ENCODE measurements at regions not wholly inside any gene's neighbourhood (a gene's known extent, or its start where the extent isn't known, plus 50 kb on each side); places are given as distances from the start of the nearest gene placed in this dataset.
"Not testable (repeated sequence)": the region's sequence is repeated elsewhere in the genome, so short reads cannot be mapped to it uniquely, and the experiment has no call there.

GRCh38 chr10:131532745-131533341 is 221.3 kb upstream of the TCERG1L start:
- no peak for DNase-seq (ENCODE audit: low spot score)

GRCh38 chr10:131533846-131534526 is 222.5 kb upstream of the TCERG1L start:
- DNase-seq (ENCODE audit: low spot score), result no peak

GRCh38 chr10:131534836-131535235 is 223.3 kb upstream of the TCERG1L start:
- no peak for DNase-seq (ENCODE audit: low spot score)

- DNase-seq (ENCODE audit: low spot score), result no peak
Measured at GRCh38 chr10:131536676-131537075, 225.2 kb upstream of the TCERG1L start.

GRCh38 chr10:131537281-131537680 is 225.8 kb upstream of the TCERG1L start:
- no peak for DNase-seq (ENCODE audit: low spot score)

- DNase-seq (ENCODE audit: low spot score), result no peak
Measured at GRCh38 chr10:131544495-131544894, 233.0 kb upstream of the TCERG1L start.

- DNase-seq (ENCODE audit: low spot score), result no peak
Measured at GRCh38 chr10:131546086-131546810, 234.7 kb upstream of the TCERG1L start.

GRCh38 chr10:131547129-131547799 is 235.7 kb upstream of the TCERG1L start:
- no peak for DNase-seq (ENCODE audit: low spot score)

- DNase-seq (ENCODE audit: low spot score), result no peak
Measured at GRCh38 chr10:131548176-131548575, 236.7 kb upstream of the TCERG1L start.

GRCh38 chr10:131549116-131549515 is 237.6 kb upstream of the TCERG1L start:
- no peak for DNase-seq (ENCODE audit: low spot score)

- no peak for DNase-seq (ENCODE audit: low spot score)
Measured at GRCh38 chr10:131553121-131553520, 241.6 kb upstream of the TCERG1L start.

GRCh38 chr10:131553581-131553980 is 242.1 kb upstream of the TCERG1L start:
- no peak for DNase-seq (ENCODE audit: low spot score)

- no peak for DNase-seq (ENCODE audit: low spot score)
Measured at GRCh38 chr10:131554821-131555220, 243.3 kb upstream of the TCERG1L start.

GRCh38 chr10:131555406-131555805 is 243.9 kb upstream of the TCERG1L start:
- DNase-seq (ENCODE audit: low spot score), result no peak

GRCh38 chr10:131556061-131556896 is 244.8 kb upstream of the TCERG1L start:
- DNase-seq (ENCODE audit: low spot score), result no peak

- DNase-seq (ENCODE audit: low spot score), result no peak
Measured at GRCh38 chr10:131556897-131557495, 245.5 kb upstream of the TCERG1L start.

- not testable (repeated sequence) for DNase-seq (ENCODE audit: low spot score)
Measured at GRCh38 chr10:131557956-131558355, 246.4 kb upstream of the TCERG1L start.

- DNase-seq (ENCODE audit: low spot score), result no peak
Measured at GRCh38 chr10:131559450-131559911, 248.0 kb upstream of the TCERG1L start.

GRCh38 chr10:131560166-131560565 is 248.6 kb upstream of the TCERG1L start:
- no peak for DNase-seq (ENCODE audit: low spot score)

GRCh38 chr10:131560706-131561355 is 249.3 kb upstream of the TCERG1L start:
- no peak for DNase-seq (ENCODE audit: low spot score)

GRCh38 chr10:131561897-131562296 is 250.4 kb upstream of the TCERG1L start:
- DNase-seq (ENCODE audit: low spot score), result no peak

All from activated CD4-positive, alpha-beta T cell treated with anti-CD3 and anti-CD28 coated beads, Interleukin-2, Interleukin-4, amounts not matched to agents 100 ng/mL and 50 ng/mL, durations not matched to agents 16 hours and 8 hours (primary cell).